LoVo (cell line): ENCODE measurements at regions not wholly inside any gene's neighbourhood (a gene's known extent, or its start where the extent isn't known, plus 50 kb on each side); places are given as distances from the start of the nearest gene placed in this dataset.
A peak's percentile ranks its signal among the peaks of the same experiment; 100 is the strongest.
"Not testable (repeated sequence)": the region's sequence is repeated elsewhere in the genome, so short reads cannot be mapped to it uniquely, and the experiment has no call there.

ENCODE experiments used
- DNase-seq: peaks from one replicate; pipeline ENCODE4 v3.0.0-alpha.2; 2016; ENCODE audit warnings: low spot score

DNA sequence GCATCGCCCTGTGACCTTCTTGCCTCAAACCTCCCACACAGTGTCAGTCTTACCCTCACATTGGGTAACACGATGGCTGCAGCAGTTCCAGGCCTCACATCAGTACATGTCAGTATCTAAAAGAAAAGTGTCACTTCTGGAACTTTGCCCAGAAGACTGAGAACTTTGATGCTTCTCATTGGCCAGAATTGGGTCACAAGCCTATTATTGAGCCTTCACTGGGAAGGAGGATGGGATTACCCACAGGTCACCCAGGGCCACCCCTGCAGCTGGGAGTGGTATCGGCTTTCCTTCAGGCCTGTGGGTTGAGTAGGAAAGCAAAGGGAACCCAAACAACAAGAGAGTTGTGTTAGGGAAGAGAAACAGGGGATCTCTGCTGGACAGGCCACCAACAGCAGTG lies 111.5 kb downstream of the NPY start:
- DNase-seq: no peak

DNA sequence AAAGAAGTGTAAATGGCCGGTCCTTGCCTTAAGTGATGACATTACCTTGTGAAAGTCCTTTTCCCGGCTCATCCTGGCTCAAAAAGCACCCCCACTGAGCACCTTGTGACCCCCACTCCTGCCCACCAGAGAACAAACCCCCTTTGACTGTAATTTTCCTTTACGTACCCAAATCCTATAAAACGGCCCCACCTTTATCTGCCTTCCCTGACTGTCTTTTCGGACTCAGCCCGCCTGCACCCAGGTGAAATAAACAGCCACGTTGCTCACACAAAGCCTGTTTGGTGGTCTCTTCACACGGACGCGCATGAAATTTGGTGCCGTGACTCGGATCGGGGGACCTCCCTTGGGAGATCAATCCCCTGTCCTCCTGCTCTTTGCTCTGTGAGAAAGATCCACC lies 112.4 kb downstream of the NPY start:
- DNase-seq: not testable (repeated sequence)

- peak; percentile 45 for DNase-seq
Observed at GRCh38 chr7:24401628-24402593, 117.9 kb downstream of the NPY start.

DNA sequence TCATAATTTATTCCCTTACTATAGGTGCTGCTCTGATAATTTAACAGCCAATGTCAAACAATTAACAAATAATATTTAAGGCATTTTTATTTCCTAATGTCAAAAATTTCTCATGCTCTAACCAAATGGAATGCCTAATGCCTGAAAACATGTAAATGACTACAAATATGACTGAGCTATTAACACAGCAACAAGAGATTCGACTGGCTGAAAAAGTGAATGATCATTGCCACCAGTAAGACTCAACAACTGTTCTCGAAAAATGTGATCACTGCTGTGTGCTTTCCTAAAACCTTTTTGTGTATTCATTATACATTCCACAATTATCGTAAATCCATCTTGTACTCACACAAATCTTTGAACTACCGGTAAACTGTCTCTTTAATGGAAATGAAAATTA lies 118.7 kb downstream of the NPY start:
- DNase-seq: no peak

GRCh38 chr7:24403557-24403956 lies 119.6 kb downstream of the NPY start:
- DNase-seq: no peak

GRCh38 chr7:24404315-24404714 lies 120.3 kb downstream of the NPY start:
- no peak for DNase-seq

DNA sequence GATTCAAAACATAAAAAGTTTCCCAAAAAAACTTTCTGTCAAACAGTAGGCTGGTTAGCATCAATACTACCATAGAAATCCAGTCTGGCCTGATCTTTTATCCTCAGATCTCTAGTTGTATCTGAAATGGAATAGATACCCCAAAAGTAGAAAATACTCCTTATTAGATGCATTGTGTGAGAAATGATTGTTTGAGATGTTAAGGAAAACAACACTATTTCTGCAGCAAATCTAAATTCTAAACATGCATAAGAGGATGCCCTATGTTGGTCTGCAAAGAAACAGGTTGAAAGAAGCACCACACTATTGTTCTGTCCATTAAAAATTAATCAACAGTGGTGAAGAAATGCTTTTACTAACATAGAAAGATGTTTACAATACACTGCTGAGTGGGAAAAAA lies 121.0 kb downstream of the NPY start:
- DNase-seq: no peak

- DNase-seq: no peak
Observed at GRCh38 chr7:24406053-24406788, 122.2 kb downstream of the NPY start.

- DNase-seq: no peak
Observed at GRCh38 chr7:24406789-24407299, 122.9 kb downstream of the NPY start.

DNA sequence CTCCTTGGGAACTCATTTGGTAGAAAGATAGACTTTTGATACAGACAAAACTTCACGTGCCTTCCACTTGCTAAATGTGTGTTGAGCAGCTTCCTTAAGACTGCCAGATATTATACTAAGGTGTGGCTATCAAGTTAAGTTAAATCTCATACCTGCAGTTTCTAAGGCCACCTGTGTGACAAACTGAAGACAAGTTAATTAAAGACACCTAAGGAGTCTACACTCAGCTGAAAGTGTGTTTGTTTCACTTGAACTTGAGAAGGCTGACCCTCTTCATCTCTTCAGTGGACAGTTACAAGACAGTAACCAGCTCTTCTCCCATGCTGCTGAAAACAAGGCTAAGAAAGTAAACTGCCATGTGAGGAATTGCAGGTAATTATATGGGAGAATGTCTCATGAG lies 124.0 kb downstream of the NPY start:
- DNase-seq: no peak

- no peak for DNase-seq
Observed at GRCh38 chr7:24408798-24409430, 124.9 kb downstream of the NPY start.

DNA sequence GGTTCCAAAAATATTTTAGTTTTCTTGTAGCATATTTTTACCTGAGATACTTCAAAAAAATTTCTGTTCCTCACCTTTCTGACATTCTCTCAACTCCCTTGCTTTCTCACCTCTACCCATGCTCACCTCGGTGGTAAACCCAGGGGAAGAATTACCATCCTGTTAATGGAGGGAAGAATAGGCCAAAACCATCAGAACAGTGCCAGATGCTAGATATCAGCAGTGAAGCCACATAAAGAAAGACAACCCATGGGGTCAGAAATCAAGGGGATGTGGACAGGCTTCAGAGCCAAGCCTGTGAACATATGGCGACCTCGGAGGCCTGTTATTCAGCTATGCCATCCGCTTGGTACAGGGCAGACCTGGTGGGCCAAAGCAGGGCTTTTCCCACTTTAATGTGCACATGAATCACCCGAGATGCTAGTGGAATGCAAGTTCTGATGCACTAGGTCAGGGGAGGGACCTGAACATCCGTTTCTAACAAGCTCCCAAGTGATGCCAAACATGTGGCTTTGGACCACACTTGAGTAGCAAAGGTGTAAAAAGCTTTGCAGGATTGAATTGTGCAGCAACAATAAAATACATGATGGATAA lies 125.5 kb downstream of the NPY start:
- no peak for DNase-seq

- DNase-seq: no peak
Observed at GRCh38 chr7:24411226-24411625, 127.2 kb downstream of the NPY start.

DNA sequence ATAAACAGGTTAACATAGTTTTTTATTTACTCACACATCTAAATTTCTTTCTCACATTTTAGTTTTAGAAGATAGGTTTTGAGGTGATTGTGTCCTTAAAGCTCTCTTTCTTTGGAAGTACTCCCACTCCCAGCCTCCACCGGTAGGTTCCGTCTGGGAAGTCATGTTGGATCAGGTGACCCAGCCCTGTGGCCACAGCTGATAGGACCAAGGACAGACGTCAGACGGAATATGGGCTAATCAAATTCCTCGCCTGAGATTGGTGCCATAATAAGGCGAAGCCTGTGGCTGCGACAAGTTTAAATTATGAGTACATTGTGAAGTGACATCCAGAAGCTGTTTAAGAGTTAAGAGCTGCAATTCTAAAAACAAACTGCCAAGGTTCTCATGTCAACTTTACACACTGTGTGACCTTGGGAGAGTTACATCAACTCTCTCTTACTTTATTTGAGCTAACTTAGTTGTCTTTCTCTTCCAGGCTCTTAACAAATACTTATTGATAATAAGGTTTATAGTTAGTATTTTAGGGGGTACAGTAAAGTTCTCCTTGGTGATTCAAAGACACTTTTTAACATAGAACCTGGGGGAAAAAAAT lies 133.6 kb downstream of the NPY start:
- no peak for DNase-seq

DNA sequence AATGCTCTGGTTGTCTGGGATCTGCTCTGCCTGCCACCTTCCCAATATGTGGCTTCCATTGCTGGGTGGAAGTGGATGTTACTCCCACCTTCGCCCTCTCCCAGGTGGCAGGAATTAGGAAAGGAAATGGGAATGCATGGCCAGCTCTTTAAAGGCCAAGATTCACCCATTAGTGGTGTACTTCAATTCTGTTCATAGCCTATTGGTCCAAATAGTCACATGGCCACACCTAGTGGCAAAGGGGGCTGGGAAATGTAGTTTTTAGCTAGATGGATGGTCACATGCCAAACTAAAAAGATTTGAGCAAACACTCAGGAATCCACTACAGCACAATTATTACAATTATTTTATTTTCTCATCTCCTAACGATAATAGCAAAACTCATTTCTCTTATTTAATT lies 135.1 kb downstream of the NPY start:
- DNase-seq: no peak

GRCh38 chr7:24419511-24419910 lies 135.5 kb downstream of the NPY start:
- DNase-seq: no peak

- DNase-seq: no peak
Observed at GRCh38 chr7:24422441-24423010, 138.5 kb downstream of the NPY start.

GRCh38 chr7:24425664-24426063 lies 141.7 kb downstream of the NPY start:
- no peak for DNase-seq

DNA sequence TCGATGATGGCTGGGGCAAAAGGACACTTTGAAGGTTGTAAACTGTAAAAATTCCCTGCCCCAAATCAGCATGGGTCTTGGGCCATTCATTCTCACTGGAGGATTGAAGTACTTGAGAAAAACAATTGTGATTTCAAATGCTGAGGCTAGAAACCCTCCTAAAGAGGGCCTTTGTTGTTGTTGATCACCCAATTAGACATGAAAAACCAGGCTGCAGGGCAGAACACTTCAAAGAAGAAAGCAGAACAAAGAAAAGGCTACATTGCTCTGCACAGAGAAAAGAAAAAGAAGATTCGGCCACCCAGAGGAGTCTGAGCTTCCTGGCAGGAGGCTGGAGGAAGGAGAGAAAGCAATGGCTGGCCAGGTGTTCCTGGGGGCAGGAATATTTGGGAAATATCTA lies 143.1 kb downstream of the NPY start:
- DNase-seq: no peak

GRCh38 chr7:24428676-24429075 lies 144.6 kb upstream of the PALS2 start:
- DNase-seq: no peak

GRCh38 chr7:24432677-24433076 lies 140.6 kb upstream of the PALS2 start:
- DNase-seq: no peak
